H1 (cell line): ENCODE measurements at regions not wholly inside any gene's neighbourhood (a gene's known extent, or its start where the extent isn't known, plus 50 kb on each side); places are given as distances from the start of the nearest gene placed in this dataset.
A peak's percentile ranks its signal among the peaks of the same experiment; 100 is the strongest.

Experiments used
- CTCF ChIA-PET: fragments of 300-600 bp; sonication (Branson Sonifier 250); formaldehyde crosslinking; loops from one replicate; lab custom pipeline; 2021; ENCODE audit not compliant: partially characterized antibody; lab: Charles Lee
- POLR2A ChIA-PET: fragments of 300-600 bp; sonication (Branson Sonifier 250); formaldehyde crosslinking; loops from one replicate; lab custom pipeline; 2021; ENCODE audit warnings: inconsistent platforms; ENCODE audit not compliant: partially characterized antibody; lab: Charles Lee
- DNase-seq, 2 experiments: peaks; one replicate each; pipeline versions ENCODE4 v3.0.0 to v3.0.0-alpha.2; 2010 to 2022; ENCODE audit warnings: low spot score in 2 of 2, low read depth in 1 of 2, mixed read lengths in 1 of 2
- FAIRE-seq: peaks from 2 replicates; lab custom pipeline; 2011; peaks lifted over from hg19 to GRCh38; lab: Jason Lieb, UNC
- H2AFZ ChIP-seq: 2 replicates; pipeline ENCODE4 v1.8.1; 2012; ENCODE audit warnings: low read length, inconsistent platforms
- H2AK5ac ChIP-seq: 2 replicates; pipeline ENCODE4 v1.6.1; 2013; ENCODE audit warnings: low read depth, low read length
- H2BK120ac ChIP-seq: replicated peaks from 2 replicates; pipeline ENCODE3; 2013; ENCODE audit warnings: low read depth, low read length, inconsistent platforms
- H2BK12ac ChIP-seq: 2 replicates; pipeline ENCODE4 v1.6.1; 2013; ENCODE audit warnings: low read depth, low read length
- H2BK15ac ChIP-seq: 2 replicates; pipeline ENCODE4 v1.6.1; 2013; ENCODE audit warnings: low read length
- H2BK20ac ChIP-seq: 2 replicates; pipeline ENCODE4 v1.6.1; 2013; ENCODE audit warnings: low read length
- H2BK5ac ChIP-seq: 2 replicates; pipeline ENCODE4 v1.6.1; 2013; ENCODE audit warnings: low read depth, low read length
- H3K14ac ChIP-seq: 2 replicates; pipeline ENCODE4 v1.6.1; 2013; ENCODE audit warnings: inconsistent platforms; ENCODE audit not compliant: insufficient read length
- H3K18ac ChIP-seq: 2 replicates; pipeline ENCODE4 v1.6.1; 2013; ENCODE audit warnings: low read length; ENCODE audit errors: extremely low read depth
- H3K23ac ChIP-seq: 2 replicates; pipeline ENCODE4 v1.6.1; 2013; ENCODE audit warnings: inconsistent platforms; ENCODE audit not compliant: insufficient read length
- H3K23me2 ChIP-seq: 2 replicates; pipeline ENCODE4 v1.6.1; 2013; ENCODE audit warnings: low read depth, low read length
- H3K27ac ChIP-seq: 2 replicates; pipeline ENCODE4 v1.6.1; 2011; ENCODE audit warnings: low read depth, low read length, inconsistent platforms
- H3K27me3 ChIP-seq, 4 experiments: replicated peaks in 1 of 4; 1 replicate in 1 of 4; 2 replicates in 3 of 4; pipeline versions ENCODE4 v1.6.1 to v1.8.1; 2011 to 2013; ENCODE audit warnings: low read length in 3 of 4, mild to moderate bottlenecking in 3 of 4, inconsistent platforms in 2 of 4, mixed read lengths in 2 of 4, moderate library complexity in 1 of 4; ENCODE audit not compliant: control insufficient read depth in 3 of 4, insufficient read depth in 3 of 4; ENCODE audit errors: extremely low read depth in 1 of 4
- H3K36me3 ChIP-seq, 4 experiments: 2 replicates each; pipeline versions ENCODE4 v1.6.1 to v1.8.1; 2011 to 2013; ENCODE audit warnings: mild to moderate bottlenecking in 4 of 4, low read length in 3 of 4, moderate library complexity in 2 of 4, control low read depth in 1 of 4, inconsistent platforms in 1 of 4; ENCODE audit not compliant: insufficient read depth in 4 of 4, control insufficient read depth in 2 of 4
- H3K4ac ChIP-seq: replicated peaks from 2 replicates; pipeline ENCODE3; 2013; ENCODE audit warnings: low read length, low read depth, mixed read lengths, inconsistent platforms; ENCODE audit not compliant: insufficient read length
- H3K4me1 ChIP-seq, 4 experiments: replicated peaks in 1 of 4; 1 replicate in 1 of 4; 2 replicates in 3 of 4; pipeline versions ENCODE4 v1.6.1 to v1.8.1; 2011 to 2013; ENCODE audit warnings: low read length in 3 of 4, inconsistent platforms in 2 of 4, mixed read lengths in 1 of 4; ENCODE audit not compliant: insufficient read depth in 4 of 4, control insufficient read depth in 3 of 4
- H3K4me2 ChIP-seq, 2 experiments: 2 replicates each; pipeline versions ENCODE4 v1.6.1 to v1.8.1; 2011 to 2013; ENCODE audit warnings: low read depth in 2 of 2, low read length in 2 of 2, control low read depth in 1 of 2, inconsistent platforms in 1 of 2, mild to moderate bottlenecking in 1 of 2; ENCODE audit not compliant: insufficient read depth in 1 of 2
- H3K4me3 ChIP-seq, 4 experiments: fragments of 200-600, 300-600 bp in 1 of 4; sonication (generic), shearing (Covaris generic), sonication (Bioruptor Twin) in 1 of 4; 2 replicates each; pipeline versions ENCODE4 v1.5.1 to v1.8.1; 2011 to 2016; ENCODE audit warnings: low read length in 4 of 4, low read depth in 3 of 4, control low read depth in 2 of 4, inconsistent platforms in 2 of 4, mild to moderate bottlenecking in 2 of 4, mixed read lengths in 1 of 4, moderate library complexity in 1 of 4; ENCODE audit not compliant: insufficient read depth in 2 of 4; ENCODE audit errors: extremely low read depth in 1 of 4
- H3K56ac ChIP-seq: replicated peaks from 2 replicates; pipeline ENCODE3; 2013; ENCODE audit warnings: low read depth, mild to moderate bottlenecking, mixed read lengths, low read length, inconsistent platforms; ENCODE audit not compliant: insufficient read length
- H3K79me1 ChIP-seq: 2 replicates; pipeline ENCODE4 v1.6.1; 2013; ENCODE audit warnings: low read depth, low read length, control low read depth
- H3K79me2 ChIP-seq, 2 experiments: 2 replicates each; pipeline versions ENCODE4 v1.6.1 to v1.8.1; 2012 to 2013; ENCODE audit warnings: low read length in 2 of 2, mild to moderate bottlenecking in 2 of 2, inconsistent platforms in 1 of 2; ENCODE audit not compliant: insufficient read depth in 2 of 2, control insufficient read depth in 1 of 2
- H3K9ac ChIP-seq, 4 experiments: replicated peaks in 1 of 4; 1 replicate in 1 of 4; 2 replicates in 3 of 4; pipeline versions ENCODE4 v1.6.1 to v1.8.1; 2011 to 2013; ENCODE audit warnings: low read depth in 3 of 4, low read length in 3 of 4, control low read depth in 2 of 4, mild to moderate bottlenecking in 2 of 4, moderate library complexity in 2 of 4, inconsistent platforms in 1 of 4; ENCODE audit errors: extremely low read depth in 1 of 4
- H3K9me3 ChIP-seq, 2 experiments: 2 replicates each; pipeline versions ENCODE4 v1.6.1 to v1.8.1; 2012 to 2013; ENCODE audit warnings: mild to moderate bottlenecking in 2 of 2, moderate library complexity in 2 of 2, control low read depth in 1 of 2, inconsistent platforms in 1 of 2, low read depth in 1 of 2, low read length in 1 of 2, mixed read lengths in 1 of 2; ENCODE audit not compliant: insufficient read depth in 2 of 2
- H4K20me1 ChIP-seq, 2 experiments: replicated peaks in 1 of 2; 2 replicates each; pipeline versions ENCODE3 to v1.8.1; 2011 to 2013; ENCODE audit warnings: inconsistent platforms in 2 of 2, low read length in 2 of 2, mild to moderate bottlenecking in 1 of 2; ENCODE audit not compliant: insufficient read depth in 2 of 2, control insufficient read depth in 1 of 2
- H4K5ac ChIP-seq: 2 replicates; pipeline ENCODE4 v1.6.1; 2013; ENCODE audit warnings: low read length, low read depth, mixed read lengths, inconsistent platforms; ENCODE audit not compliant: insufficient read length
- H4K8ac ChIP-seq: 2 replicates; pipeline ENCODE4 v1.8.0; 2013; ENCODE audit warnings: mild to moderate bottlenecking, moderate library complexity, low read length, inconsistent platforms; ENCODE audit not compliant: insufficient read depth; ENCODE audit errors: extremely low read depth
- H4K91ac ChIP-seq: replicated peaks from 2 replicates; pipeline ENCODE3; 2013; ENCODE audit warnings: low read length, mixed read lengths, inconsistent platforms; ENCODE audit not compliant: insufficient read length
- HDAC6 ChIP-seq: IDR thresholded peaks from one replicate; pipeline ENCODE4 v1.7.1; 2012; ENCODE audit warnings: low read depth, mild to moderate bottlenecking, inconsistent platforms, low read length, moderate library complexity
- NRF1 ChIP-seq: IDR thresholded peaks from 2 replicates; pipeline ENCODE4 v1.6.1; 2011; ENCODE audit warnings: mild to moderate bottlenecking, low read depth, low read length, improper control_type of control experiment
- RAD21 ChIP-seq, 2 experiments: IDR thresholded peaks in 1 of 2; conservative IDR thresholded peaks in 1 of 2; 2 replicates each; pipeline ENCODE4 v1.6.1; 2011; ENCODE audit warnings: low read depth in 2 of 2, low read length in 2 of 2, improper control_type of control experiment in 1 of 2, inconsistent platforms in 1 of 2, mild to moderate bottlenecking in 1 of 2, moderate library complexity in 1 of 2
- WGBS, 2 experiments: shearing (Covaris generic) in 1 of 2; methylation state at CpG; one replicate each; pipeline versions ENCODE4 v1.1.6 to v1.1.7; 2013 to 2015; ENCODE audit warnings: low lambda C conversion rate in 2 of 2, mixed read lengths in 2 of 2, inconsistent platforms in 1 of 2, low coverage in 1 of 2, missing lambda C conversion rate in 1 of 2; ENCODE audit not compliant: insufficient replicate concordance in 2 of 2, insufficient coverage in 1 of 2, insufficient read length in 1 of 2; ENCODE audit errors: extremely low coverage in 1 of 2, missing lambda C conversion rate in 1 of 2; 5-methylcytosine and 5-hydroxymethylcytosine counted together
- TF ChIP-seq, protein P1 (sequence below), 3 experiments: IDR thresholded peaks; 1 replicate in 2 of 3; 2 replicates in 1 of 3; pipeline versions ENCODE4 v1.5.1 to v1.6.1; 2011; ENCODE audit warnings: low read length in 3 of 3, mild to moderate bottlenecking in 3 of 3, inconsistent platforms in 2 of 3, low read depth in 1 of 3, moderate library complexity in 1 of 3; ENCODE audit not compliant: insufficient read depth in 1 of 3; ENCODE audit errors: control extremely low read depth in 1 of 3

- 71% methylated on average over 2 of the region's 2 CpGs; no CpG with 5 or more reads in 1 of the 2 experiments for WGBS, 2 experiments
- CTCF ChIA-PET, result interaction anchor here (0.7 to 6.2 kb wide), 11 partner anchors 10 to 144 kb away, joined by 3 to 45 read pairs (median 4); no protein-coding TSS in a partner anchor
- H3K23me2 ChIP-seq, result no peaks in the 10 kb centered on the region
Measured at GRCh38 chr18:77197073-77197472, 52.6 kb upstream of the GALR1 start.

More at GRCh38 chr18:77197073-77197472, 52.6 kb upstream of the GALR1 start:
- DNase-seq, result peak in 1 of 2 experiments; percentile 56
- Histone ChIP-seq H4K91ac (no peak overlapping the region), H2BK20ac (no peak overlapping the region), H2BK15ac (no peak overlapping the region), H3K36me3 (no peaks in the 10 kb centered on the region), H3K4me2 (no peak overlapping the region), H3K56ac (no peak overlapping the region), H2AFZ (no peak overlapping the region)
- TF ChIP-seq HDAC6 (no peak), NRF1 (no peak), RAD21 (IDR thresholded peaks at IDR 0.05 in 1 of 2, conservative IDR thresholded peaks at IDR 0.05 in 1 of 2; ENCODE audit: low read depth in 2 of 2, low read length in 2 of 2) (peak; percentile 59 to 65)
- TF ChIP-seq, protein P1, sequence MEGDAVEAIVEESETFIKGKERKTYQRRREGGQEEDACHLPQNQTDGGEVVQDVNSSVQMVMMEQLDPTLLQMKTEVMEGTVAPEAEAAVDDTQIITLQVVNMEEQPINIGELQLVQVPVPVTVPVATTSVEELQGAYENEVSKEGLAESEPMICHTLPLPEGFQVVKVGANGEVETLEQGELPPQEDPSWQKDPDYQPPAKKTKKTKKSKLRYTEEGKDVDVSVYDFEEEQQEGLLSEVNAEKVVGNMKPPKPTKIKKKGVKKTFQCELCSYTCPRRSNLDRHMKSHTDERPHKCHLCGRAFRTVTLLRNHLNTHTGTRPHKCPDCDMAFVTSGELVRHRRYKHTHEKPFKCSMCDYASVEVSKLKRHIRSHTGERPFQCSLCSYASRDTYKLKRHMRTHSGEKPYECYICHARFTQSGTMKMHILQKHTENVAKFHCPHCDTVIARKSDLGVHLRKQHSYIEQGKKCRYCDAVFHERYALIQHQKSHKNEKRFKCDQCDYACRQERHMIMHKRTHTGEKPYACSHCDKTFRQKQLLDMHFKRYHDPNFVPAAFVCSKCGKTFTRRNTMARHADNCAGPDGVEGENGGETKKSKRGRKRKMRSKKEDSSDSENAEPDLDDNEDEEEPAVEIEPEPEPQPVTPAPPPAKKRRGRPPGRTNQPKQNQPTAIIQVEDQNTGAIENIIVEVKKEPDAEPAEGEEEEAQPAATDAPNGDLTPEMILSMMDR (IDR thresholded peaks at IDR 0.05; ENCODE audit: control extremely low read depth in 1 of 3, insufficient read depth in 1 of 3, low read depth in 1 of 3, low read length in 3 of 3), result peak; percentile 50 to 60 (median 58)
- TF ChIP-seq, all 59 proteins: peak for 2
- no peaks in the 10 kb centered on the region for H4K20me1 ChIP-seq
- H3K27me3 ChIP-seq, result no peaks in the 10 kb centered on the region
- no peak overlapping the region for H3K14ac ChIP-seq
- no peak for FAIRE-seq
- no peak overlapping the region for H3K27ac ChIP-seq
- H3K4me1 ChIP-seq, result no peaks in the 10 kb centered on the region
- H2BK120ac ChIP-seq, result no peak overlapping the region
- POLR2A ChIA-PET, result no interaction called here
- H4K8ac ChIP-seq, result no peak overlapping the region
- no peak overlapping the region for H4K5ac ChIP-seq
- H3K9me3 ChIP-seq, result no peaks in the 10 kb centered on the region
- H3K4me3 ChIP-seq, result no peak overlapping the region
- no peak overlapping the region for H3K23ac ChIP-seq
- no peak overlapping the region for H3K9ac ChIP-seq
- H3K4ac ChIP-seq, result no peak overlapping the region
- H2BK12ac ChIP-seq, result no peak overlapping the region
- no peak overlapping the region for H3K18ac ChIP-seq
- H2BK5ac ChIP-seq, result no peak overlapping the region
- no peaks in the 10 kb centered on the region for H3K79me1 ChIP-seq
- H2AK5ac ChIP-seq, result no peak overlapping the region
- H3K79me2 ChIP-seq, result no peaks in the 10 kb centered on the region
